ENCODE measurements at regions not wholly inside any gene's neighbourhood (a gene's known extent, or its start where the extent isn't known, plus 50 kb on each side); places are given as distances from the start of the nearest gene placed in this dataset.
A peak's percentile ranks its signal among the peaks of the same experiment; 100 is the strongest.

GRCh38 chr2:176461809-176462670 lies 192.8 kb downstream of the MTX2 start:
- DNase-seq = no peak

DNA sequence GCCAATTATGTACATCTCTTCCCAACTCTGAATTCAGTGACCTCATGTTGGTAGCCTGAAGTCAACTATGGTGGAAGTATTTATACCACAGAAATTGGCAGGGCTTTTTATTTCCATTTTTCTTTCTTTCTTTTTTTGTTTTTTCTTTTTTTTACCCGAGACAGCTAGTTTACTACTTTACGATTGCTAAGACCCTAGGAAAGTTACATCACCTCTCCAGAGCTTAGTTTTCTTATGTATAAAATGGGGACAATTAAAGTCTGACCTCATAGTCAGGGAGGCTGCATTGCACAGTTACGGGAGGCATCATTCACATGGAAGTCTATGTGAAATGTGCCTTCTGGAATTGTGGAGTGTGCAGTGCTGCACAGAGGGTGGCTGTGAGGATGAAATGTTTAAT lies 194.3 kb downstream of the MTX2 start:
- intact Hi-C loops (cut with DNase I, micrococcal nuclease) = loop anchor here in 1 of 2 donors (5.0 kb wide), 1 partner anchor 179 kb away; no protein-coding TSS in a partner anchor
- no peak for DNase-seq
- ATAC-seq = no peak

More at GRCh38 chr2:176461809-176462670, 192.8 kb downstream of the MTX2 start:
- intact Hi-C loops (cut with DNase I, micrococcal nuclease) = loop anchor here in 1 of 2 donors (5.0 kb wide), 1 partner anchor 180 kb away; no protein-coding TSS in a partner anchor
- peak; percentile 81 for ATAC-seq

DNA sequence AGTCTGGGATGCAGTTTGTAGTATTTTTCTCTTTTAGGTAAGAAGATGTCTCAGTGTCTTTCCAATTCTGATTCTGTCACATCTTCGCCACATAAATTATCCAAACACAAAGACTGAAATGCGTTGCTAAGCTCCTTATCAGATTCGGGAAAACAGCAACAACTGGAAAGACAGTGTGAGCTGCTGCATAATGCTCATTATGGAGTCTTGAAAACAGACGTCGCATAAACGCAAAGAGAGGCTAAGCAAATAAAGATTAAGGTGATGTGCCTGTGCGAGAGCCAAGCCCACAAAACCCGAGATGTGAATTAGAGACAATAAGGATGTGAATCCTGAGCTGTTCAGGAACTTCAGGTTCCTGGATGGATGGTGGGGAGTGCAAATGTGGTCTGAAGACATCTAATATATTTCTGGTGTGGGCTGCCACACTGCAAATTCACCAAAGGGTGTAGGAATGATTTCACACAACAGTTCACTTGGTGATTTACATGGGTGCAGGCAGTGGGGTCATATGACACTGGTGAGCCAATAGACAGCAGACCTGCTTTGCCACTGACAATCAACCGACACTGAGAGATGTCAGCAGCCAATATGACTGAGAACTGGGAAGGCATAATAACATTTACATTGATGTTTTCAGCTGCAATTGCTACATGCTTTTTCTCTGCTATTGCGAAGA lies 195.8 kb downstream of the MTX2 start:
- ATAC-seq = peak; percentile 59
- intact Hi-C loops (cut with DNase I, micrococcal nuclease) = loop anchor here in 1 of 2 donors (5.0 kb wide), 1 partner anchor 177 kb away; no protein-coding TSS in a partner anchor
- DNase-seq = no peak

GRCh38 chr2:176466918-176467452 lies 197.7 kb downstream of the MTX2 start:
- ATAC-seq (no peak), DNase-seq (no peak)
- intact Hi-C loops (cut with DNase I, micrococcal nuclease) = no loop called here

GRCh38 chr2:176467595-176467994 lies 198.4 kb downstream of the MTX2 start:
- ATAC-seq (no peak), DNase-seq (no peak)
- intact Hi-C loops (cut with DNase I, micrococcal nuclease) = no loop called here

DNA sequence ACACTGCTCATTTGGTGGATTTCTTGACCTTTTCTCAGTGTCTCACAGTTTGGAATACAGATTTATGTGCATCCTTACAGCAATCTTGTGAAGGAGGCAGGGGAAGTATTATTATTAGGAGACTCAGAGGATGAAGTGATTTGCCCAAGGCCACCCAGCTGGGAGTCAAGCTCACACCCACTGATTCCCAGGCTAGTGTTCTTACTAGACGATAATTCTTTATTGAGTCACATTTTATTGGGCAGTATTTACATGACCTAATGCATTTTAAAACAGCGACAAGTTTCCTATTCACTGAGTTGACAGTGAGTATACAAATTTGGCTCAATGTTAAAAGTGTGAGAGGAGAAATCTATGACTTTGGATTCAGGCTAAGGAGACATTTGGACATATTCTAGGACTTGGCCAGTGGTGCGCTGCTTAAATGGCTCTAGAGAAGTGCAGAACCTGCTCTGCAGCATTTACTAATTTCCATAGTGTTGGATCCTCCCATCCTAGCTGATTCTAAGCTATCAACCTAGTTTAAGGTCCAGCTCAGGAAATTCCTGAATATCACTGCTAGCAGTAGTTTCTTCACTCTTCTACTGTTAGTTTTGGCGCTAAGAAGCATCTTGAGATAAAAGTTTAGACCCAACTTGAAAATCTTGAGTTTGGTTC lies 199.3 kb downstream of the MTX2 start:
- DNase-seq (no peak), ATAC-seq (peak; percentile 41)
- intact Hi-C loops (cut with DNase I, micrococcal nuclease) = no loop called here

GRCh38 chr2:176470713-176471112 lies 201.5 kb downstream of the MTX2 start:
- intact Hi-C loops (cut with DNase I, micrococcal nuclease) = no loop called here
- ATAC-seq (no peak), DNase-seq (no peak)

GRCh38 chr2:176471949-176472348 lies 202.7 kb downstream of the MTX2 start:
- intact Hi-C loops (cut with DNase I, micrococcal nuclease) = no loop called here
- DNase-seq (no peak), ATAC-seq (no peak)

GRCh38 chr2:176473177-176473576 lies 203.9 kb downstream of the MTX2 start:
- DNase-seq (peak; percentile 22 to 31), ATAC-seq (peak; percentile 64)
- intact Hi-C loops (cut with DNase I, micrococcal nuclease) = no loop called here

GRCh38 chr2:176473851-176474250 lies 204.6 kb downstream of the MTX2 start:
- DNase-seq = no peak
- no peak for ATAC-seq
- intact Hi-C loops (cut with DNase I, micrococcal nuclease) = no loop called here

GRCh38 chr2:176477336-176477735 lies 208.1 kb downstream of the MTX2 start:
- ATAC-seq = no peak
- DNase-seq = no peak

GRCh38 chr2:176479961-176480360 lies 210.7 kb downstream of the MTX2 start:
- intact Hi-C loops (cut with DNase I, micrococcal nuclease) = no loop called here
- no peak for ATAC-seq

More at GRCh38 chr2:176477336-176477735, 208.1 kb downstream of the MTX2 start:
- intact Hi-C loops (cut with DNase I, micrococcal nuclease) = no loop called here

GRCh38 chr2:176482107-176482506 lies 212.9 kb downstream of the MTX2 start:
- intact Hi-C loops (cut with DNase I, micrococcal nuclease) = no loop called here
- no peak for ATAC-seq
- DNase-seq = no peak

More at GRCh38 chr2:176479961-176480360, 210.7 kb downstream of the MTX2 start:
- no peak for DNase-seq

DNA sequence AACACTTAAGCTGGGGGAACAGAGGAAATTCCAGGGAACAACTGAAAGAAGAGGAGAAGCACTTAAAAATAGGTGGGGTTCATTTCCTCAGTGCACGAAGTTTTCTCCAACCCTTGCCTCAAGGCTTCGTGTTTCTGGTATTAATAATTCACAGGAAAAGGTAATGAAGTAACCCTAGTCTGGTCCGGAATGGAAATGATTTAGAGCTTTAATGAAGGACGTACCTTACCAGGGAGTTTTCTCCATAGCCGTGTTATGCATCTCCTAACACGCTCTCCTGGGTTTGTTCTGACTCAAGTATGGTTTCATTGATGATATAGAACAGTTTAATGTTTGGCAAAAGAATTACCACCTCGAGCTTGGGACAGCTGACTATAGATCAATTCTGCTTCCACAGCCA lies 214.2 kb downstream of the MTX2 start:
- intact Hi-C loops (cut with DNase I, micrococcal nuclease) = no loop called here
- ATAC-seq (no peak), DNase-seq (no peak)

GRCh38 chr2:176483901-176484568 lies 214.8 kb downstream of the MTX2 start:
- intact Hi-C loops (cut with DNase I, micrococcal nuclease) = no loop called here
- ATAC-seq (no peak), DNase-seq (no peak)

DNA sequence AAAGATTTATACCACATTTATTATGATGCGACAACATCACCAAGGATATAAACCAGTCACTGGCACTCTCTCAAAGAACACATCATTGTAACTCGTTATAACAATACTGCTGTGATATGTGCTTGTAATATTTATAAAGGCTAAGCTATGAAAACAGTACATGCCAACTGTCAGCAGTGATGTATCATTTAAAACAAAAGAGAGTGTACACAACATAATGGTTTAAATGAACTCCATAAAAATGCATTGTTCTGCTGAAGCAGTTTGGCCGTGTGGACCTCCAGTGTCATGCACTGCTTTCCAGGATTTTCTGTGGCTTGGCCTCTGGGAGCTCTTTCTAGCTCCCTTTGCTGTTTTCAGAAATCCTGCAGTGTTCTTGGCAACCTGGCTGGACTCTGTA lies 215.6 kb downstream of the MTX2 start:
- intact Hi-C loops (cut with DNase I, micrococcal nuclease) = no loop called here
- ATAC-seq = peak; percentile 60

GRCh38 chr2:176488431-176488830 lies 219.2 kb downstream of the MTX2 start:
- DNase-seq (no peak), ATAC-seq (no peak)
- intact Hi-C loops (cut with DNase I, micrococcal nuclease) = no loop called here

More for the DNA sequence above, 215.6 kb downstream of the MTX2 start:
- no peak for DNase-seq

DNA sequence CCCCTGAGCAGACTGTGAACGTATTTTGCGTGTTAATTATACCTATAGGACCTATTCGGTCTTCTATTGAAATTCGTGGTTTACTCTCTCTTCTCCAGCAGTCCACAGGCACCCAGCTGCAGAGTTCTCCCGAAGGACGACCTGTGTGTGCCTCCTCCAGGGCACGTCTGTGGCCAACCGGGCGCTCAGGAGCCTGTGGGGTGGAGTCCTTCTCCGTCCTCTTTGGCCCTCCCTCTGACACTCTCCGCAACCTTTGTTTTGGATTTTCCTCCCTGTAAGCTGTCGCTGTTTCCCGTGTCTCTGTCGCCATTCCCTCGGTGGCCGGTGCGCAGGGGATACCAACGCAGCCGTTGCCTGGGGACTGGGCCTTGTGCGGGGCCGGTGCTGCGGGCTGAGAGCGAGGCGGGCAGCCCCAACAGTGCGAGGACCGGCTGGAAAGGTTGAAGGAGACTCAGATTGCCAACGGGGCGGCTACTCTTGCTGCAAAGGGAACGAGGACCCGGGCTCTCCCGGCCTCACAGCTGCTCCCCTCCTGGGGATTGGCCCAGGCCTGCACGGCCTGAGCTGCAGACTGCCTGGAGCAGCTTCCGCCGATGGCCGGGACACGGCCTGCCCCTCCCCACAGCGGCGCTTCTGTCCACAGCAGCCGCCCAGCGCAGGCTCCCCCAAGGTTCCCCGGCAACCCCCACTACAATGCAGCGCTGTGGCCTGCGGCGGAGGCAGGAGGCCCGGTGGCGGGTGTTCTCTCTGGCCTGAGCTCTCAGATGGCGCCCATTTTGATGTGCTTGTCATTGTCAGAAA lies 221.0 kb downstream of the MTX2 start:
- ATAC-seq (no peak), DNase-seq (no peak)
- intact Hi-C loops (cut with DNase I, micrococcal nuclease) = no loop called here

All from left colon (tissue), 2 donors.